GM12878 (cell line): ENCODE measurements at regions not wholly inside any gene's neighbourhood (a gene's known extent, or its start where the extent isn't known, plus 50 kb on each side); places are given as distances from the start of the nearest gene placed in this dataset.
"Not testable (repeated sequence)": the region's sequence is repeated elsewhere in the genome, so short reads cannot be mapped to it uniquely, and the experiment has no call there.

ENCODE experiments used
- ATAC-seq: fragments of 200-7000 bp; cut with Tn5 transposase; 3 replicates; pipeline ENCODE4 v1.9.1; 2020; ENCODE audit warnings: mild to moderate bottlenecking, moderate library complexity
- BruUV-seq: library from RNA; stranded (reverse); fragments of 400-500 nt; replicated peaks from 2 replicates; lab custom pipeline; 2021; lab: Mats Ljungman, UMichigan
- CTCF ChIA-PET: fragments of 300-600 bp; sonication (Branson Sonifier 250); formaldehyde crosslinking; extraction: SDS; loops from one replicate; lab custom pipeline; 2021; ENCODE audit warnings: inconsistent platforms; lab: Yijun Ruan, JAX
- POLR2A ChIA-PET: fragments of 350-600 bp; formaldehyde crosslinking; extraction: SDS; loops from one replicate; lab custom pipeline; 2021; ENCODE audit warnings: inconsistent platforms; lab: Charles Lee
- RAD21 ChIA-PET: fragments of 300-600 bp; sonication (Branson Sonifier 250); formaldehyde crosslinking; loops from one replicate; lab custom pipeline; 2023; ENCODE audit warnings: antibody characterized with exemption; ENCODE audit not compliant: unreplicated experiment; lab: Charles Lee
- SMC1A ChIA-PET: fragments of 300-600 bp; sonication (Branson Sonifier 250); formaldehyde crosslinking; loops from one replicate; lab custom pipeline; 2023; ENCODE audit not compliant: unreplicated experiment, uncharacterized antibody; lab: Charles Lee
- DNase-seq: peaks from one replicate; pipeline ENCODE4 v3.0.0-alpha.2; 2011; ENCODE audit warnings: low read depth, low spot score
- FAIRE-seq: peaks from 3 replicates; lab custom pipeline; 2011; peaks lifted over from hg19 to GRCh38; lab: Jason Lieb, UNC
- H2AFZ ChIP-seq: 2 replicates; pipeline ENCODE4 v1.6.0; 2011; ENCODE audit warnings: low read depth, low read length, control low read depth; ENCODE audit not compliant: control insufficient read depth
- H3K27ac ChIP-seq: 2 replicates; pipeline ENCODE4 v1.5.1; 2011; ENCODE audit warnings: control low read depth; ENCODE audit not compliant: control insufficient read depth, insufficient read depth
- H3K27me3 ChIP-seq, 2 experiments: replicated peaks in 1 of 2; 2 replicates each; pipeline versions ENCODE4 v1.6.0 to v1.6.1; 2011; ENCODE audit warnings: low read length in 1 of 2; ENCODE audit not compliant: control insufficient read depth in 2 of 2, insufficient read depth in 2 of 2
- H3K36me3 ChIP-seq, 2 experiments: 2 replicates each; pipeline ENCODE4 v1.5.1; 2011; ENCODE audit warnings: low read length in 1 of 2; ENCODE audit not compliant: control insufficient read depth in 2 of 2, insufficient read depth in 2 of 2
- H3K4me1 ChIP-seq: 2 replicates; pipeline ENCODE4 v1.6.1; 2011; ENCODE audit warnings: mild to moderate bottlenecking, low read length, moderate library complexity, mixed read lengths; ENCODE audit not compliant: control insufficient read depth, insufficient read depth
- H3K4me2 ChIP-seq: 2 replicates; pipeline ENCODE4 v1.6.0; 2011; ENCODE audit warnings: control low read depth; ENCODE audit not compliant: control insufficient read depth, insufficient read depth
- H3K4me3 ChIP-seq: fragments of 200-600 bp; sonication (generic); 2 replicates; pipeline ENCODE4 v1.5.1; 2016
- H3K79me2 ChIP-seq: 2 replicates; pipeline ENCODE4 v1.6.0; 2011; ENCODE audit warnings: low read length; ENCODE audit not compliant: control insufficient read depth, insufficient read depth
- H3K9ac ChIP-seq: 2 replicates; pipeline ENCODE4 v1.8.0; 2011; ENCODE audit warnings: low read length, control low read depth, mixed read lengths; ENCODE audit not compliant: control insufficient read depth, insufficient read depth
- H3K9me3 ChIP-seq: replicated peaks from 3 replicates; pipeline ENCODE4 v1.5.1; 2011; ENCODE audit warnings: mild to moderate bottlenecking, low read length; ENCODE audit not compliant: control insufficient read depth, insufficient read depth
- H4K20me1 ChIP-seq: 2 replicates; pipeline ENCODE4 v1.6.0; 2011; ENCODE audit not compliant: control insufficient read depth, insufficient read depth
- ATF7 ChIP-seq: fragments of 450-650 bp; IDR thresholded peaks from 2 replicates; pipeline ENCODE4 v1.6.1; 2016; ENCODE audit warnings: low read depth, mild to moderate bottlenecking
- HSF1 ChIP-seq: fragments of 150-350 bp; IDR thresholded peaks from 2 replicates; pipeline ENCODE4 v1.6.1; 2014; ENCODE audit warnings: mild to moderate bottlenecking, low read depth, low read length
- MEF2B ChIP-seq: fragments of 450-650 bp; IDR thresholded peaks from 2 replicates; pipeline ENCODE4 v1.6.1; 2018; ENCODE audit warnings: mild to moderate bottlenecking, moderate library complexity; ENCODE audit not compliant: partially characterized antibody, poor library complexity, severe bottlenecking
- MTA2 ChIP-seq: fragments of 450-650 bp; IDR thresholded peaks from 2 replicates; pipeline ENCODE4 v1.6.1; 2016; ENCODE audit warnings: low read depth, mild to moderate bottlenecking, moderate library complexity
- MYB ChIP-seq: fragments of 150-350 bp; IDR thresholded peaks from 2 replicates; pipeline ENCODE4 v1.6.1; 2014; ENCODE audit warnings: mild to moderate bottlenecking, low read depth, low read length, borderline replicate concordance
- RCOR1 ChIP-seq: conservative IDR thresholded peaks from 2 replicates; pipeline ENCODE4 v1.6.1; 2012; ENCODE audit warnings: low read depth, low read length, improper control_type of control experiment
- TAF1 ChIP-seq: IDR thresholded peaks from 2 replicates; pipeline ENCODE4 v1.6.1; 2011; ENCODE audit warnings: mild to moderate bottlenecking, low read depth, low read length, borderline replicate concordance
- WGBS: methylation state at CpG from one replicate; pipeline ENCODE4 v1.1.6; 2016; ENCODE audit warnings: low lambda C conversion rate; ENCODE audit not compliant: insufficient replicate concordance, insufficient coverage; ENCODE audit errors: missing lambda C conversion rate; 5-methylcytosine and 5-hydroxymethylcytosine counted together
- in situ Hi-C: fragments of 300-500 bp; cut with MboI; formaldehyde crosslinking; loops from 9 replicates; pipeline ENCODE4 v1.14.3; 2018; ENCODE audit warnings: mixed read lengths
- intact Hi-C: fragments of 100-400 bp; cut with micrococcal nuclease; formaldehyde crosslinking; loops from one replicate; pipeline ENCODE4 v1.14.2; 2022; ENCODE audit not compliant: unreplicated experiment

- FAIRE-seq = no peak
Measured at GRCh38 chr4:100609810-100610209, 92.0 kb upstream of the EMCN start.

GRCh38 chr4:100608651-100609050 lies 90.8 kb upstream of the EMCN start:
- RAD21 ChIA-PET, H3K36me3 ChIP-seq, POLR2A ChIA-PET, H3K4me1 ChIP-seq, intact Hi-C loops, H3K9ac ChIP-seq, H3K4me2 ChIP-seq, BruUV-seq, ATAC-seq, H3K4me3 ChIP-seq, H3K79me2 ChIP-seq, H3K27me3 ChIP-seq, in situ Hi-C loops, H3K27ac ChIP-seq, H3K9me3 ChIP-seq, DNase-seq, SMC1A ChIA-PET, FAIRE-seq, H4K20me1 ChIP-seq, CTCF ChIA-PET, H2AFZ ChIP-seq: not testable (repeated sequence)
- 74% methylated on average over 10 of the region's 19 CpGs for WGBS

More at GRCh38 chr4:100609810-100610209, 92.0 kb upstream of the EMCN start:
- SMC1A ChIA-PET = no interaction called here
- no peak overlapping the region for H3K4me2 ChIP-seq
- in situ Hi-C loops = no loop called here
- H3K9me3 ChIP-seq = no peaks in the 10 kb centered on the region
- no peak for TF ChIP-seq RCOR1
- peak; percentile 62 for TF ChIP-seq MEF2B
- TF ChIP-seq ATF7 = peak; percentile 47; the same call in 1 of the 2 replicates
- TF ChIP-seq TAF1 = no peak
- peak; percentile 83 for TF ChIP-seq MTA2
- no peak for TF ChIP-seq HSF1
- TF ChIP-seq MYB = no peak
- intact Hi-C loops = no loop called here
- POLR2A ChIA-PET = no interaction called here
- DNase-seq (no peak), ATAC-seq (peak; percentile 59)
- no peaks in the 10 kb centered on the region for H4K20me1 ChIP-seq
- RAD21 ChIA-PET = no interaction called here
- no peak overlapping the region for H3K9ac ChIP-seq
- BruUV-seq = no TSS peak
- H2AFZ ChIP-seq = no peak overlapping the region
- H3K27me3 ChIP-seq = no peaks in the 10 kb centered on the region
- H3K4me1 ChIP-seq = no peaks in the 10 kb centered on the region
- CTCF ChIA-PET = no interaction called here
- H3K79me2 ChIP-seq = no peaks in the 10 kb centered on the region
- H3K36me3 ChIP-seq = no peaks in the 10 kb centered on the region
- no peak overlapping the region for H3K27ac ChIP-seq
- 0% methylated on average over 1 of the region's 1 CpG for WGBS
- no peak overlapping the region for H3K4me3 ChIP-seq
